Islet of Langerhans (tissue), 1 donor: ENCODE measurements at regions not wholly inside any gene's neighbourhood (a gene's known extent, or its start where the extent isn't known, plus 50 kb on each side); places are given as distances from the start of the nearest gene placed in this dataset.
"Not testable (repeated sequence)": the region's sequence is repeated elsewhere in the genome, so short reads cannot be mapped to it uniquely, and the experiment has no call there.

ENCODE experiments used
- FAIRE-seq: peaks from one replicate; lab custom pipeline; 2011; peaks lifted over from hg19 to GRCh38; lab: Jason Lieb, UNC

DNA sequence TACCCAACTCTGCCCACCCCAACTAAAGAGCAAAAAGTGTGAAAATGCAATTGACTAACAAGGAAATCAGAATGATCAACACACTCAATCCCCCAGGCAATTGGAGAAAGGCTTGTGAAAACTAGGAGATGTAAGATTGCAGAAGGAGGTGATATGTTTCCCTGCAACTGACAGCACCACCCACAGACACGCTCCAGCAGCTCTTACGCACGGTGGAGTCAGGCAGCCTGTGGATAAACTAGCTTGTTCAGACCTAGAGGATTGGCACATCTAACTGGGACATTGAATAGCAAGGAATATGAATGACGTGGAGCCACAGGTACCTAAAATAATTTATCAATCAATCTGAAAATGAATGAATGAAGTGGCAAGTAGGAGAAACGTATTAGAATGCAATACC is 125.7 kb upstream of the MYO3A start:
- FAIRE-seq, result no peak

DNA sequence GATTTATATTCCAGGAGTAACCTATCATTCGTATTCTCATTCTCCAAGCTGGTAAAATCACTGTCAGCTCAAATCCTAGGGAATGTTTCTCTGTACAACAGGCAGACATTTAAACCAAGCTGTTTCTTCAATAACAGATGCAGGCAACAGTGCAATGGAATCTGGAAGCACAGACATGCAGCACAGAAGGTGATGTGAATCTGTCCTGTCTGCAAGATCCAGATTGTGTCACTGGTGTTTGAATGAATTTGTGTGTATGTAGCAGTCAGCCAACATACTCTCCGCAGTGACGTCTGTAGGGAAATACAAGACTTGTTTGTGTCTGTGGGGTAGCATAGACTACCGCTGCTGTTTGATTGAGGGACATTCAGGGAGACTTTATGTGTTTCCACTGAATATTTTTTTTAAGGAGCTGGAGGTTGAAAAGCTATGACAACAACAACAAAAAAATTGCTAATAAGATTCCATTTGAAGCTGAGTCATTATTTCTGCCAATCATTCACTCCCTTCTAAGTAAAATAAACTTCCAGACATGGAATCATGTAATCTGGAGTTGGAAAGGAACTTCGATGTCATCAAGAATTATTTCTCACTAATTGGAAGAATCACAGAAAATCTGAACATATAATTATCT is 122.9 kb upstream of the MYO3A start:
- no peak for FAIRE-seq

GRCh38 chr10:25813511-25813910 is 120.5 kb upstream of the MYO3A start:
- no peak for FAIRE-seq

DNA sequence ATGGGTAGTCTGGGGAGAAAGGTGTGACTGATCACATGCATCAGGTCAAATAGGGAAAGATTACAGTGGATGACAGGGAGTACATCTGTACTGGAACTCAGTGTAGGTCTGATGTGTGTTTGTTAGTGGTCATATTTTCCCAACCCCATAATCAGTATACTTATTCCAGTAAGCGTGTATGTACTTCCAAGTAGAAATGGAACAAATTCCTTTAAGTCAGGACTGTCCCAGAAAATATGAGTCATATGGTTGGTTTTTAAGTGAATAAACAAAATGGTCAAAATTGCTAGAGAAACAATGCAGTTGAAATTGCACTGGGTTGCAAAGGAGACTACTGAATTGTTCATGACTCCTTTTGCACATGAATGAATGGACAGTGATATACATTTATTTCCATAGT is 118.8 kb upstream of the MYO3A start:
- FAIRE-seq, result no peak

GRCh38 chr10:25815999-25816768 is 117.8 kb upstream of the MYO3A start:
- peak; percentile 98 for FAIRE-seq

- FAIRE-seq, result no peak
Measured at GRCh38 chr10:25817200-25817599, 116.8 kb upstream of the MYO3A start.

DNA sequence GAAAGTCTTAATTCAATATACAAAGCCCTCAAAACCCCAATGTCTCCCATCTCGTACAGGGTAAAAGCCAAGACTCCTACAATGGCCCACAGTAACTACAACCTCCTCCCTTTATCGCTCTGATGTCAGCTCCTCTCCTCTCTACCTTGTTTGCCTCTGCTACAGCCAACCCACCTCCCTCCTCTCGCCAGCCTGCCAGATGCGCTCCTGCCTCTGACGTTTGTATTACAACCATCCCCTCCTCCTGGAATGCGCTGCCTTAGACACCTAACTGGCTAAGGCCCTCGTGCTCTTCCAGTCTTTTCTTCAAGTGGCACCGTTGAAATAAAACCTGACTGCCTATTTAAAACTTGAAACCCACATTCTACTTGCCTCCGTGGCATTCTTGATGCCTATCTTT is 115.3 kb upstream of the MYO3A start:
- no peak for FAIRE-seq

DNA sequence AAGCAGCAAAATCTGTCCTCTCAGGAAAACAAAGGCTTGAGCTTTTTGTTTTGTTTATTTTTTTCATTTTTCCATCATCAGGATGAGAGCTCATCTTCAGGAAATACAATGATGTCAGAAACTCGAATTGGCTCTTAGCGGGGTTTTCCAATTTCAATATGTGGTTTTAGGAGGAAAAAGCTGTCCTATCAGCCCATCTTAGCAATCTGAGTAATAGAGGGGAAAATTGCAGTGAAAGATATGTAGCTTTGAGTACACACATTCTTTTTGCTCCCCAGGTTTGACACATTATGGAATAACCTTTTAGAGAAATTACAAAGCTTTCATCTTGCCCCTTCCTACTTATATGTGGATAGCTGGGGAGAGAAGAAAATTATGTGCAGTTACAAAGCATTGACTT is 113.6 kb upstream of the MYO3A start:
- peak; percentile 70 for FAIRE-seq

DNA sequence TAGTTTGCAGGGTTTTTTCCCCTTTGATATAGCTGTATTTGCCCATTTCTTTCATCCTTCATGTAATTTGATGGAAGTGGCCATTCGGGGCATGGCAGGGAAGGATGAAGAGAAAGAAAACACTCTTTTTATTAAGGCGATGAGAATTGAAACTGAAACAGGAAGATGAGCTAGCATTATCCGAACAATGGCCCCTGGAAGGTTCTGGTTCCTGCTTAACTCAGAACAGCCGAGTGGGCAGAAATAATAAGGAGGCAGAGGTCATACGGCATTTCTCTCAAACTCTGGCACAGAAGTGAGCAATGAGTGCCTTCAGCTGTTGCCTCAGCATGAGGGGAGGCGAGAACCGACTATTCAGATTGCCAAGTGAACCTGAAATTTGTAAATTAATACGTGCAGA is 113.2 kb upstream of the MYO3A start:
- no peak for FAIRE-seq

DNA sequence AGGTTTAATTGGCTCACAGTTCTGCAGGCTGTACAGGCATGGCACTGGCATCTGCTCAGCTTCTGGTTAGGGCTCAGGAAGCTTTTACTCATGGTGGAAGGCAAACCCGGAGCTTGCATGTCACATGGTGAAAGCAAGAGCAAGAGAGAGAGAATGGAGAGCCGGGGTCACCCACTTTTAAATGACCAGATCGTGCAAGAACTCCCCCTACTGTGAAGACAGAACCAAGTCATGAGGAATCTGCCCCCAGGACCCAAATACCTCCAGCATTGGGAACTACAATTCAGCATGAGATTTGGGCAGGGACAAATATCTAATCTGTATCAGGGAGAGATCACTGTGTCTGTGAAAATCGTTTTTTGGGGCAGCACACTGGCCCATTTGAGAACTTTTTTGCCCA is 110.0 kb upstream of the MYO3A start:
- FAIRE-seq, result no peak

DNA sequence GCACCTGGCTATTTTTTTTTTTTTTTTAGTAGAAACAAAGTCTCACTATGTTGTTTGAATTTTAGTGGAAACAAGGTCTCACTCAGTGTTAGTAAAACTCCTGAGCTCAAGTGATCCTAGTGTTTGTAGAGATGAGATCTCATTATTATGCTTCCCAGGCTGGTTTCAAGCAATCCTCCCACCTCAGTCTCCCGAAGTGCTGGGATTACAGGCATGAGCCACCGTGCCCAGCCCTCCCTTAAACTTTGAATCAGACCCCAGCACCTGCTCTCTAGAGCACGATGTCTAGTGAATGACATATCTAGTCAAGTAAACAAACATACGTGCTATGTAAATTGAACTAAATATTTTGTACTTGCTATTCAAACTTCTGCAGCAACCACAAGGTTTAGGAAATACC is 105.6 kb upstream of the MYO3A start:
- no peak for FAIRE-seq

DNA sequence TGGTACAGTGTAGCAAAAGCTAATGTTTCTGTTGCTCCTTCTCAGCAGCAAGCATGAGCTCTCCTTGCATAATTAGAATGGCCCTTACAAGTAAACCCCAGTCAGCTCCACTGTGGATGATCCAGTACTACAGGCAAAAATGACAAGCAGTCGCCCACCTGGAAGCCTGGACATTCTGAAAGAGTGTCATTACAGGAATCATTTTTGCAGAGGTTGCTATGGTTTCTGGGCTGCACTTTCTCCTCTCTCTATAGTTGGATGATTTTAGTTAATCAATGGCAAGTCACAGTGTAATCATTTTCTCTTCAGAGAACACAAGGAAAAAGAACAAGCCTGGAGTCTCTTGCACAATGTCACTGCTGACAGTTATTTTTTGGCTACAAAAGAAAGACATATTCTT is 102.9 kb upstream of the MYO3A start:
- peak; percentile 60 for FAIRE-seq

- no peak for FAIRE-seq
Measured at GRCh38 chr10:25839683-25840082, 94.3 kb upstream of the MYO3A start.

DNA sequence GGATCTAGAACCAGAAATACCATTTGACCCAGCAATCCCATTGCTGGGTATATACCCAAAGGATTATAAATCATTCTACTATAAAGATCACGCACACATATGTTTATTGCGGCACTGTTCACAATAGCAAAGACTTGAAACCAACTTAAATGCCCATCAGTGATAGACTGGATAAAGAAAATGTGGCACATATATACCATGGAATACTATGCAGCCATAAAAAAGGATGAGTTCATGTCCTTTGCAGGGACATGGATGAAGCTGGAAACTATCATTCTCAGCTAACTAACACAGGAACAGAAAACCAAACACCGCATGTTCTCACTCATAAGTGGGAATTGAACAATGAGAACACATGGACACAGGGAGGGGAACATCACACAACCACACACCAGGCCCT is 93.2 kb upstream of the MYO3A start:
- not testable (repeated sequence) for FAIRE-seq

- no peak for FAIRE-seq
Measured at GRCh38 chr10:25842146-25842545, 91.9 kb upstream of the MYO3A start.

- FAIRE-seq, result no peak
Measured at GRCh38 chr10:25843551-25844170, 90.4 kb upstream of the MYO3A start.

- not testable (repeated sequence) for FAIRE-seq
Measured at GRCh38 chr10:25844716-25845115, 89.3 kb upstream of the MYO3A start.

DNA sequence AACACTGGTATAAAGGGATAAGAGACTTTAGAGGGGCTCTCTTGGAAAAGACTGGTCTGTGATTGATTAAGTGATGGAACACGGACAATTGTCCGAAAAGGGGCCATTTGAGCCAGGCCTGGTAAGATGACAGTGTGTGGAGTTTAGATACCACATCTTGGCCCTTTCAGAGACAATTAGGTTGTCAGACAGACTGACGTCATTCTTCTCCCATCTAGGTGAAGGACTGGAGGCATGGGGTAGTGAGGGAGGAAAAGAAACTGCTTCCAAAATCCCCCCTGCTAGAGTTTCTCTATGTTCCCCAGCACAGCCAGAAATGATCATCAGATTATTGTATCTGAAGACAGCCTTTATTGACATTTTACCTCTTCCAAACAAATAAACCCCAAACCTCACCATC is 84.8 kb upstream of the MYO3A start:
- FAIRE-seq, result no peak

DNA sequence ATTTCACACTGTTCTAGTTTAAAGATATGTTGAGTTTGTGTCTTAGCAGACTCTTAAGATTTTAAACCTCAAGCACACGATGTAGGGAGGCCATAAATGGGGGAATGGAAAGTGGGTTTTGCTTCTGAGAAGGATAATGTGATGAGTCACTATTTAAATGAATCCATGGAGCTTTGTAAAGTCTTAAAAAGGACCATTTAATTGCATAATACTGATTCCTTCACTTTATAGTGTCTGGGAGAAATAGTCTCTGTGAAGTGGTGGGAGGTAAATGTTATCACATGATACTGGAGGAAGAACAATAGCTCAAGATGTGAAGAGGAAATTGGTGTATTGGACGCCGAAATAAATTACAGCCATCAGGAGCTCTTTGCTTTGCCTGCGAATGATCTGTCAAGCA is 84.0 kb upstream of the MYO3A start:
- no peak for FAIRE-seq

DNA sequence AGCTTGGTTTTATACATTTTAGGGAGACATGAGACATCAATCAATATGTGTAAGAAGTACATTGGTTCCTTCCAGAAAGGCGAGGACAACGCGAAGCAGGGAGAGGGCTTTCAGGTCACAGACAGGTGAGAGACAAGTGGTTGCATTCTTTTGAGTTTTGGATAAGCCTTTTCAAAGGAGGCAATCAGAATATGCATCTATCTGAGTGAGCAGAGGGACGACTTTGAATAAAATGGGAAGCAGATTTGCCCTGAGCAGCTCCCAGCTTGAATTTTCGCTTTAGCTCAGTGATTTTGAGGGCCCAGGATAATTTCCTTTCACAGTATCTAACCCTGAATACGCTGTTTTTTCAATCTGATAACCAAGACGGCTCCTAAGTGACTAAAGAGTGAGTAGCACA is 82.5 kb upstream of the MYO3A start:
- no peak for FAIRE-seq

DNA sequence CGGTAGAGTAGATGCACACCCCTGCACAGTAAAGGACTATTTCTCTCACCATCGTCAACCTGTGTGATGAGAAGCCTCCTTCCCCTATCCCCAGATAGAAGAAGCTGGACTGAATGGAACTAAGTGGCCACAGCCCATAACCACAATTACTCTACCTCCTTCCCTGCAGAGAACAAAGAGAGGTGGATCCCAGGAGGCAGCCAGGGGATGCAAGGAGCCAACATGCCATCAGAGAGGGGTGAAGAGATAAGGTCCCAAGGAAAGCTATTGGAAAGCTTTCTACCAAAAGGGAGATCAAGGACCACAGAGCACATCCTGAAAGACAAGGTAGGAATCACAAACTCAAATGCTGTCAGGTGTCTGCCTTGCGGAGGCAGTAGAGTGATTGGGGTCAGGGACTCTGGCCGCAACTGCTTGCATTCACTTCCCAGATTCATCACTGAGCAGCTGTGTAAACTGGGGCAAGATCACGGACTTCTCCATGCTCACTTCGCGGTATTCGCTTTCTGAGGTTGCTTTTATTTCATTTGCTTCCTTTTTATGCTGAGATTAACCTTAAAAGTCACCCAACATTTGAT is 81.6 kb upstream of the MYO3A start:
- FAIRE-seq, result no peak

DNA sequence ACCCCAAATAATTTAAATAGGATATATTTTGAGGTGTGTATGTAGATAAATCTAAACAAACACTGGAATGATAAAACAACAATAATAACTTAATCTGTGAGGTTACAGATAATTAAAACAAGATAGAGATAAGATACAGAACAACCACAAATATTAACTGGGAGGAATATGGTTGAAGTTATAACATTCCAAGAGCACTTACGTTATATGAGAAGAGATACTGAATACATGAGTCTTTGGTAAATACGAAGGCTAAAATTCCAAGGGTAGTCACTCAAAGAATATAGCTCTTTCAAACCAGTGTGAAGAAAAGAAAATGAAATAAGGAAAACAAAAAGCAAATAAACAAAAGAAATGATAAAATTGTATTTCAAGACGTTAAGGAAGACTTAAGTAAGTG is 76.0 kb upstream of the MYO3A start:
- FAIRE-seq, result no peak

DNA sequence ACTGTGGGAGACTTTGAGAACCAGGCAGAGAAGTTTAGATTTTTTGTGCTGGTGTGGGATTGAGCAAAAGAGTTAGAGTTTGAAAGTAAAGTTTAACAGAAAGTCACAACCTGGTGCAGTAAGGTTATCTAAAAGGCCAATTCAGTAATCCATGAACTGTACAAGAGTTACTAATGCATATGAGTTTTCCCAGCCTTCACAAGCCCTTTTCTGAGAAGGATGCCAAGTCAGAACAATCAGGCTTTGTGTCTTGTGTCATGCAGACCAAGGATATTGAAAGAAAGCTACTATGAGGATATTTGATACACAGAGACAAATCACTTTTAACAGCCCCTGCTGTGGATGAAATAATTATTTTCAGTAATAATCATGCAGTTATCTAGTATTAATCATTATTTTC is 68.8 kb upstream of the MYO3A start:
- FAIRE-seq, result no peak
